PC-9 (cell line): ENCODE measurements at regions not wholly inside any gene's neighbourhood (a gene's known extent, or its start where the extent isn't known, plus 50 kb on each side); places are given as distances from the start of the nearest gene placed in this dataset.

ENCODE experiments used
- BruUV-seq: library from RNA; stranded (reverse); fragments of 400-500 nt; replicated peaks from 2 replicates; lab custom pipeline; 2021; lab: Mats Ljungman, UMichigan
- CTCF ChIA-PET: fragments of 300-600 bp; sonication (Branson Sonifier 250); formaldehyde crosslinking; loops from one replicate; lab custom pipeline; 2022; ENCODE audit warnings: antibody characterized with exemption; lab: Charles Lee
- POLR2A ChIA-PET: fragments of 300-600 bp; sonication (Branson Sonifier 250); formaldehyde crosslinking; loops from one replicate; lab custom pipeline; 2022; ENCODE audit warnings: antibody characterized with exemption; ENCODE audit not compliant: unreplicated experiment; lab: Charles Lee
- DNase-seq, 2 experiments: peaks; one replicate each; pipeline versions ENCODE4 v3.0.0 to v3.0.0-alpha.2; 2015 to 2022; ENCODE audit warnings: mixed read lengths in 1 of 2
- H2AFZ ChIP-seq: fragments of 200-600 bp; sonication (generic); 2 replicates; pipeline ENCODE4 v1.8.1; 2017; ENCODE audit warnings: antibody characterized with exemption
- H3F3A ChIP-seq: fragments of 200-600 bp; sonication (generic); 2 replicates; pipeline ENCODE4 v1.8.1; 2017; ENCODE audit warnings: antibody characterized with exemption, mild to moderate bottlenecking, low read depth; ENCODE audit not compliant: insufficient read depth
- H3K27ac ChIP-seq: fragments of 200-600 bp; sonication (generic); 2 replicates; pipeline ENCODE4 v1.6.1; 2016; ENCODE audit warnings: mixed run types
- H3K27me3 ChIP-seq: fragments of 200-600 bp; sonication (generic); 2 replicates; pipeline ENCODE4 v1.6.1; 2016; ENCODE audit warnings: low read depth, mixed run types; ENCODE audit not compliant: insufficient read depth
- H3K36me3 ChIP-seq: fragments of 200-600 bp; sonication (generic); 2 replicates; pipeline ENCODE4 v1.6.1; 2016; ENCODE audit warnings: low read depth, mixed run types
- H3K4me1 ChIP-seq: fragments of 200-600 bp; sonication (generic); replicated peaks from 2 replicates; pipeline ENCODE4 v1.6.1; 2016; ENCODE audit warnings: mixed run types; ENCODE audit not compliant: insufficient read depth
- H3K4me2 ChIP-seq: fragments of 200-600 bp; sonication (generic); 2 replicates; pipeline ENCODE4 v1.6.1; 2017; ENCODE audit warnings: mixed run types
- H3K4me3 ChIP-seq: fragments of 200-600 bp; sonication (generic); 2 replicates; pipeline ENCODE4 v1.6.1; 2016; ENCODE audit warnings: mixed run types
- H3K79me2 ChIP-seq: fragments of 200-600 bp; sonication (generic); 2 replicates; pipeline ENCODE4 v1.6.1; 2017; ENCODE audit warnings: low read depth, mixed run types
- H3K9me2 ChIP-seq: fragments of 200-600 bp; sonication (generic); 2 replicates; pipeline ENCODE4 v1.8.1; 2017; ENCODE audit warnings: mild to moderate bottlenecking; ENCODE audit not compliant: insufficient read depth
- H3K9me3 ChIP-seq: fragments of 200-600 bp; sonication (generic); 2 replicates; pipeline ENCODE4 v1.8.1; 2016; ENCODE audit warnings: low read depth; ENCODE audit not compliant: insufficient read depth
- H4K20me1 ChIP-seq: fragments of 200-600 bp; sonication (generic); 2 replicates; pipeline ENCODE4 v1.8.1; 2017; ENCODE audit not compliant: insufficient read depth
- EZH2 ChIP-seq: fragments of 200-600 bp; sonication (generic); IDR thresholded peaks from 2 replicates; pipeline ENCODE4 v1.8.0; 2017; ENCODE audit warnings: antibody characterized with exemption, low read depth
- intact Hi-C: fragments of 100-400 bp; cut with micrococcal nuclease; formaldehyde crosslinking; loops from one replicate; pipeline ENCODE4 v1.10.0; 2022; ENCODE audit not compliant: unreplicated experiment
- TF ChIP-seq, protein P1 (sequence below): fragments of 200-600 bp; sonication (generic); conservative IDR thresholded peaks from 2 replicates; pipeline ENCODE4 v1.6.1; 2017; ENCODE audit warnings: mixed run types, antibody characterized with exemption, mild to moderate bottlenecking, moderate library complexity

DNA sequence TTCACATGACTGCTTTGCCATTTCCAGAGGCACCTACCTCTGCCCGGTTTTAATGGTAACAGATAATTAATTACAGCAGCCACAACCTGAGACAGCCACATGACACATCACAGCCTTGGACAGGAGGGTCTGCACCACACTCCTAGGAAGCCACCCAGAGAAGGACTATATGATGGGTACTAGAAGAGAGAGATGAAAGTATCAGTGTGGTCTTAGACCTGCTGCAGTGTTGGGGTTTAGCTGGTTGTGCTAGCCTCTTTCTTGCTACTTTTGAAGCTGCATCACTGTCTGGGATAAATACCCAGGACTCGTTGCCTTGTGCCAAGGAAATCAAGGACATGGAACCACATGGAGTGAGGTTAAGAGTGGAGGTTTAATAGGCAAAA lies 266.4 kb downstream of the ICE1 start:
- CTCF ChIA-PET = no interaction called here
- intact Hi-C loops = no loop called here

DNA sequence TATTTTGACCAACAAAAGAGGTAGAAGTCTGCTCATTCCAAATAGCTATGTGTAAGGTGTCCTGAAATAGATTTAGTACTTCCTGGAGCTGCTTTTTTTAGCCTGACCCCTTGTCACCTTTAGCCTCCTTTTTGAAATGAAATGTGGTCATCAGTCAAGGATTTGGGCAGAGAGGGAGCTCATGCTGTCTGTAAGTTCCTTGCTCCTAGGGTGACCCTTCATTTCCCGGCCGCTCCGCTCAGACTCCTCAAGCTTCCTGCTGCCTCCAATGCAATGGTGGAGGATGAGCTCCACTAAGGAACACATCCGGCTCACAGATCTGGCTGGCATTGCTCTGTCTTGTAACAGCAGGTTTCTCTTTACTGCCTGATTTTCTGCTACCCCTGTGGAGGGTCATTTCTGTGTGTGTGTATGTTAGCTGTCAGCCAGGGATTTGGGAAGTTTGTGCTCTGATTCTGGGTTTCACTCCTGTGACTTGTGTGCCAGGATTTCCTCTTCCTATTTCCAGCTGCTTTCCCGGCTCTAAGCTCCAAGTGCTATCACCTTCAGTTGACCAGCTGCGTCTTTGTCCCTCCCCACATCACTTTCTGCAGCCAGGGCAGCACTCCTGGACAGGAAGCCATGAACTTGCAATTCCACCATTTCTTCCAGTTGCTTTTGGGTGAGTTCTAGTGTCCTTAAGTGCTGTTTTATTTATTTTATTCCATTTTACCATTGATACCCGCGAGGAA lies 265.9 kb downstream of the ICE1 start:
- H3F3A ChIP-seq = no peaks in the 10 kb centered on the region
- no peaks in the 10 kb centered on the region for H3K4me1 ChIP-seq
- TF ChIP-seq, protein P1, sequence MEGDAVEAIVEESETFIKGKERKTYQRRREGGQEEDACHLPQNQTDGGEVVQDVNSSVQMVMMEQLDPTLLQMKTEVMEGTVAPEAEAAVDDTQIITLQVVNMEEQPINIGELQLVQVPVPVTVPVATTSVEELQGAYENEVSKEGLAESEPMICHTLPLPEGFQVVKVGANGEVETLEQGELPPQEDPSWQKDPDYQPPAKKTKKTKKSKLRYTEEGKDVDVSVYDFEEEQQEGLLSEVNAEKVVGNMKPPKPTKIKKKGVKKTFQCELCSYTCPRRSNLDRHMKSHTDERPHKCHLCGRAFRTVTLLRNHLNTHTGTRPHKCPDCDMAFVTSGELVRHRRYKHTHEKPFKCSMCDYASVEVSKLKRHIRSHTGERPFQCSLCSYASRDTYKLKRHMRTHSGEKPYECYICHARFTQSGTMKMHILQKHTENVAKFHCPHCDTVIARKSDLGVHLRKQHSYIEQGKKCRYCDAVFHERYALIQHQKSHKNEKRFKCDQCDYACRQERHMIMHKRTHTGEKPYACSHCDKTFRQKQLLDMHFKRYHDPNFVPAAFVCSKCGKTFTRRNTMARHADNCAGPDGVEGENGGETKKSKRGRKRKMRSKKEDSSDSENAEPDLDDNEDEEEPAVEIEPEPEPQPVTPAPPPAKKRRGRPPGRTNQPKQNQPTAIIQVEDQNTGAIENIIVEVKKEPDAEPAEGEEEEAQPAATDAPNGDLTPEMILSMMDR = no peak
- no peak for TF ChIP-seq EZH2
- no peak overlapping the region for H2AFZ ChIP-seq
- no peak for DNase-seq
- H3K4me2 ChIP-seq = no peak overlapping the region
- no peak overlapping the region for H3K27ac ChIP-seq
- intact Hi-C loops = no loop called here
- no peaks in the 10 kb centered on the region for H3K79me2 ChIP-seq
- no peak overlapping the region for H3K4me3 ChIP-seq
- ChIA-PET POLR2A (interaction anchor here (0.6 kb wide), 1 partner anchor 1113 kb away, joined by 3 read pairs; no protein-coding TSS in a partner anchor), CTCF (no interaction called here)
- H3K36me3 ChIP-seq = no peaks in the 10 kb centered on the region
- no peaks in the 10 kb centered on the region for H3K9me2 ChIP-seq
- no TSS peak for BruUV-seq
- peaks cover 67% of the 10 kb centered on the region for H3K27me3 ChIP-seq
- no peaks in the 10 kb centered on the region for H4K20me1 ChIP-seq
- H3K9me3 ChIP-seq = no peaks in the 10 kb centered on the region

More for the DNA sequence above, 266.4 kb downstream of the ICE1 start:
- Histone ChIP-seq H3F3A (no peaks in the 10 kb centered on the region), H3K79me2 (no peaks in the 10 kb centered on the region), H4K20me1 (no peaks in the 10 kb centered on the region), H3K27me3 (peaks cover 72% of the 10 kb centered on the region), H3K4me3 (no peak overlapping the region), H3K27ac (no peak overlapping the region), H2AFZ (no peak overlapping the region), H3K4me1 (no peaks in the 10 kb centered on the region), H3K9me2 (no peaks in the 10 kb centered on the region), H3K9me3 (no peaks in the 10 kb centered on the region), H3K4me2 (no peak overlapping the region), H3K36me3 (no peaks in the 10 kb centered on the region)
- POLR2A ChIA-PET = interaction anchor here (0.6 kb wide), 1 partner anchor 1113 kb away, joined by 3 read pairs; no protein-coding TSS in a partner anchor
- BruUV-seq = no TSS peak
- no peak for TF ChIP-seq EZH2
- TF ChIP-seq, protein P1 = no peak
- DNase-seq = no peak

- no peak overlapping the region for H2AFZ ChIP-seq
- H3K79me2 ChIP-seq = no peaks in the 10 kb centered on the region
- no peaks in the 10 kb centered on the region for H4K20me1 ChIP-seq
- no peak overlapping the region for H3K4me2 ChIP-seq
- H3K4me3 ChIP-seq = no peak overlapping the region
- no peak overlapping the region for H3K27ac ChIP-seq
- H3K36me3 ChIP-seq = no peaks in the 10 kb centered on the region
- no peak for DNase-seq
- H3K9me3 ChIP-seq = 0 out of 2 replicates have a peak, but pooled peaks cover 3% of the 10 kb centered on the region
- H3K4me1 ChIP-seq = no peaks in the 10 kb centered on the region
- ChIA-PET CTCF (no interaction called here), POLR2A (no interaction called here)
- no TSS peak for BruUV-seq
- H3F3A ChIP-seq = no peaks in the 10 kb centered on the region
- TF ChIP-seq, protein P1 = no peak
- TF ChIP-seq EZH2 = no peak
- H3K27me3 ChIP-seq = peaks cover 54% of the 10 kb centered on the region
- intact Hi-C loops = no loop called here
- H3K9me2 ChIP-seq = no peaks in the 10 kb centered on the region
Observed at GRCh38 chr5:5687113-5687512, 264.6 kb downstream of the ICE1 start.
